ENCODE measurements at regions not wholly inside any gene's neighbourhood (a gene's known extent, or its start where the extent isn't known, plus 50 kb on each side); places are given as distances from the start of the nearest gene placed in this dataset.
"Not testable (repeated sequence)": the region's sequence is repeated elsewhere in the genome, so short reads cannot be mapped to it uniquely, and the experiment has no call there.

- no peaks in the 10 kb centered on the region for H3K9me3 ChIP-seq (ENCODE audit: low read length)
- intact Hi-C loops (cut with micrococcal nuclease): no loop called here
- no peak for DNase-seq
- H3K79me2 ChIP-seq (ENCODE audit: low read length): no peaks in the 10 kb centered on the region
- no peaks in the 10 kb centered on the region for H3K9me2 ChIP-seq (replicated peaks; ENCODE audit: low read length)
- H3K36me3 ChIP-seq (ENCODE audit: low read depth, low read length): no peaks in the 10 kb centered on the region
- ATAC-seq: no peak
- POLR2A ChIA-PET (ENCODE audit: unreplicated experiment): no interaction called here
- H3F3A ChIP-seq (ENCODE audit: low read length, unreplicated experiment): no peaks in the 10 kb centered on the region
- no peak overlapping the region for H3K27ac ChIP-seq (ENCODE audit: low read length)
- no peak overlapping the region for H3K4me3 ChIP-seq (ENCODE audit: low read length)
- no peak overlapping the region for H3K4me2 ChIP-seq (ENCODE audit: low read length)
- H3K9ac ChIP-seq (ENCODE audit: low read length): no peak overlapping the region
- no TSS peak for BruUV-seq (replicated peaks)
- TF ChIP-seq EZH2 (IDR thresholded peaks at IDR 0.05; ENCODE audit: low read length, unreplicated experiment) (no peak), EZH2phosphoT487 (IDR thresholded peaks at IDR 0.05; ENCODE audit: borderline replicate concordance, low read length) (no peak), CTCF (conservative IDR thresholded peaks at IDR 0.05; ENCODE audit: low read depth, low read length) (no peak)
- no peaks in the 10 kb centered on the region for H3K4me1 ChIP-seq (ENCODE audit: insufficient read depth, low read length)
- no peak overlapping the region for H2AFZ ChIP-seq (ENCODE audit: low read length)
- 0 out of 2 replicates have a peak, but pooled peaks cover 20% of the 10 kb centered on the region for H3K27me3 ChIP-seq (ENCODE audit: low read length)
- H4K20me1 ChIP-seq (ENCODE audit: low read length): no peaks in the 10 kb centered on the region
- CTCF ChIA-PET: no interaction called here
Observed at GRCh38 chr1:34369701-34370455, 193.2 kb downstream of the C1orf94 start.

DNA sequence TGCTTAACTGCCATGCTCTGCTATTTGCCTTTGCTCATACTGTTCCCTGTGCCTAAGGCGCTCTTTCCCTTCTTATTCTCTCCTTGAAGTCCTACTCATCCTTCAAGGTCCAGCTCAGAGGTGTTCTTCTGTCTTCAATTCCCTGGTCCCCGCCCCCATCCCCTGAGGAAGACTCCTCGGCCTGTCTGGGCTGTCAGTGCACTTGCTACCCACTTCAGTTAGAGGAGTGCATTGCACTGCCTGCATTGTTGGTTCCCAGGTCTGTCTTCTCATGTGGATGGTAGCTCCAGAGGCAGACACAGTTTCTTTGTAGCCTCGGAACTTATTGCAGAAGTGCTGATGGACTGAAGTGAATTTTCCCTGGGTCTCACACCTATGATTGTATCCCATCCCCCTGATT lies 194.0 kb downstream of the C1orf94 start:
- H4K20me1 ChIP-seq (ENCODE audit: low read length): no peaks in the 10 kb centered on the region
- ChIA-PET CTCF (no interaction called here), POLR2A (ENCODE audit: unreplicated experiment) (no interaction called here)
- DNase-seq (no peak), ATAC-seq (no peak)
- TF ChIP-seq CTCF (conservative IDR thresholded peaks at IDR 0.05; ENCODE audit: low read depth, low read length) (no peak), EZH2 (IDR thresholded peaks at IDR 0.05; ENCODE audit: low read length, unreplicated experiment) (no peak), EZH2phosphoT487 (IDR thresholded peaks at IDR 0.05; ENCODE audit: borderline replicate concordance, low read length) (no peak)
- no peaks in the 10 kb centered on the region for H3F3A ChIP-seq (ENCODE audit: low read length, unreplicated experiment)
- H3K36me3 ChIP-seq (ENCODE audit: low read depth, low read length): no peaks in the 10 kb centered on the region
- no peaks in the 10 kb centered on the region for H3K79me2 ChIP-seq (ENCODE audit: low read length)
- no TSS peak for BruUV-seq (replicated peaks)
- no peak overlapping the region for H3K9ac ChIP-seq (ENCODE audit: low read length)
- no peaks in the 10 kb centered on the region for H3K9me2 ChIP-seq (replicated peaks; ENCODE audit: low read length)
- no peak overlapping the region for H3K27ac ChIP-seq (ENCODE audit: low read length)
- no peak overlapping the region for H2AFZ ChIP-seq (ENCODE audit: low read length)
- H3K4me2 ChIP-seq (ENCODE audit: low read length): no peak overlapping the region
- H3K4me3 ChIP-seq (ENCODE audit: low read length): no peak overlapping the region
- H3K4me1 ChIP-seq (ENCODE audit: insufficient read depth, low read length): no peaks in the 10 kb centered on the region
- intact Hi-C loops (cut with micrococcal nuclease): no loop called here
- H3K9me3 ChIP-seq (ENCODE audit: low read length): no peaks in the 10 kb centered on the region
- H3K27me3 ChIP-seq (ENCODE audit: low read length): 0 out of 2 replicates have a peak, but pooled peaks cover 20% of the 10 kb centered on the region

- H3K79me2 ChIP-seq (ENCODE audit: low read length); intact Hi-C loops (cut with micrococcal nuclease); H3K9me2 ChIP-seq (replicated peaks; ENCODE audit: low read length); H3F3A ChIP-seq (ENCODE audit: low read length, unreplicated experiment); POLR2A ChIA-PET (ENCODE audit: unreplicated experiment); CTCF ChIA-PET; ATAC-seq; H2AFZ ChIP-seq (ENCODE audit: low read length); H3K9ac ChIP-seq (ENCODE audit: low read length); BruUV-seq (replicated peaks); H3K4me3 ChIP-seq (ENCODE audit: low read length); H3K4me1 ChIP-seq (ENCODE audit: insufficient read depth, low read length); H3K27ac ChIP-seq (ENCODE audit: low read length); H3K9me3 ChIP-seq (ENCODE audit: low read length); DNase-seq; H3K36me3 ChIP-seq (ENCODE audit: low read depth, low read length); H3K4me2 ChIP-seq (ENCODE audit: low read length); H4K20me1 ChIP-seq (ENCODE audit: low read length): not testable (repeated sequence)
- H3K27me3 ChIP-seq (ENCODE audit: low read length): 0 out of 2 replicates have a peak, but pooled peaks cover 20% of the 10 kb centered on the region
Observed at GRCh38 chr1:34371179-34371578, 194.5 kb downstream of the C1orf94 start.
